Stomach (tissue), 4 donors: ENCODE measurements at regions not wholly inside any gene's neighbourhood (a gene's known extent, or its start where the extent isn't known, plus 50 kb on each side); places are given as distances from the start of the nearest gene placed in this dataset.

Experiments used
- EP300 ChIP-seq: sonication (generic); formaldehyde crosslinking; IDR thresholded peaks from one replicate; pipeline ENCODE4 v1.6.1; 2017; ENCODE audit warnings: antibody characterized with exemption
- POLR2A ChIP-seq, 4 donors: fragments of 450-650 bp; IDR thresholded peaks; one replicate each; pipeline ENCODE4 v1.6.1; 2016; ENCODE audit warnings: antibody characterized with exemption in 4 of 4, control low read depth in 2 of 4, mild to moderate bottlenecking in 1 of 4, moderate library complexity in 1 of 4
- TF ChIP-seq, protein P1 (sequence below), 7 experiments: fragments of 450-650 bp in 4 of 7; fragments of 200-600 bp in 3 of 7; sonication (generic) in 3 of 7; IDR thresholded peaks; one replicate each; pipeline ENCODE4 v1.5.1; 2016 to 2019; ENCODE audit warnings: antibody characterized with exemption in 7 of 7, control low read depth in 2 of 7, mild to moderate bottlenecking in 1 of 7

DNA sequence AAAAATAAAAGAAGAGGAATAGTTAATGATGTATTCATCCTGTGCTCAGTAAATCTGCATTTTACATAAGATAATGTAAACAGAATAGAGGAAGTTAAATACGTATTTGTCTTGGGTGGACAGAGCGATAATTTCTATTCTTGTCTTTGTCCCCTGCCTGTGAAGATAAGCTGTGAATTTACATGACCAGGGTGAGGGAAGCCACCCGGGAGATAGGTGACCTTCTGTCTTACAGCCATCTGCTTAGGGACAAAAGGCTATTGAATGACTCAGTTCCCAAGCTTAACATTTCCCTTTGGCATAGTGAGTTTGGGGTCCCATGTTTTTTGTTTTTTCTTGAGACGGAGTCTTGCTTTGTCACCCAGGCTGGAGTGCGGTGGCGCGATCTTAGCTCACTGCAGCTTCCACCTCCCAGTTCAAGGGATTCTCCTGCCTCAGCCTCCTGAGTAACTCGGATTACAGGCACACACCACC, 88.7 kb upstream of the KCTD7 start:
- TF ChIP-seq, protein P1, sequence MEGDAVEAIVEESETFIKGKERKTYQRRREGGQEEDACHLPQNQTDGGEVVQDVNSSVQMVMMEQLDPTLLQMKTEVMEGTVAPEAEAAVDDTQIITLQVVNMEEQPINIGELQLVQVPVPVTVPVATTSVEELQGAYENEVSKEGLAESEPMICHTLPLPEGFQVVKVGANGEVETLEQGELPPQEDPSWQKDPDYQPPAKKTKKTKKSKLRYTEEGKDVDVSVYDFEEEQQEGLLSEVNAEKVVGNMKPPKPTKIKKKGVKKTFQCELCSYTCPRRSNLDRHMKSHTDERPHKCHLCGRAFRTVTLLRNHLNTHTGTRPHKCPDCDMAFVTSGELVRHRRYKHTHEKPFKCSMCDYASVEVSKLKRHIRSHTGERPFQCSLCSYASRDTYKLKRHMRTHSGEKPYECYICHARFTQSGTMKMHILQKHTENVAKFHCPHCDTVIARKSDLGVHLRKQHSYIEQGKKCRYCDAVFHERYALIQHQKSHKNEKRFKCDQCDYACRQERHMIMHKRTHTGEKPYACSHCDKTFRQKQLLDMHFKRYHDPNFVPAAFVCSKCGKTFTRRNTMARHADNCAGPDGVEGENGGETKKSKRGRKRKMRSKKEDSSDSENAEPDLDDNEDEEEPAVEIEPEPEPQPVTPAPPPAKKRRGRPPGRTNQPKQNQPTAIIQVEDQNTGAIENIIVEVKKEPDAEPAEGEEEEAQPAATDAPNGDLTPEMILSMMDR (IDR thresholded peaks at IDR 0.05) = no peak
- TF ChIP-seq POLR2A (IDR thresholded peaks at IDR 0.05) (no peak), EP300 (no peak)
